ENCODE measurements at regions not wholly inside any gene's neighbourhood (a gene's known extent, or its start where the extent isn't known, plus 50 kb on each side); places are given as distances from the start of the nearest gene placed in this dataset.

DNA sequence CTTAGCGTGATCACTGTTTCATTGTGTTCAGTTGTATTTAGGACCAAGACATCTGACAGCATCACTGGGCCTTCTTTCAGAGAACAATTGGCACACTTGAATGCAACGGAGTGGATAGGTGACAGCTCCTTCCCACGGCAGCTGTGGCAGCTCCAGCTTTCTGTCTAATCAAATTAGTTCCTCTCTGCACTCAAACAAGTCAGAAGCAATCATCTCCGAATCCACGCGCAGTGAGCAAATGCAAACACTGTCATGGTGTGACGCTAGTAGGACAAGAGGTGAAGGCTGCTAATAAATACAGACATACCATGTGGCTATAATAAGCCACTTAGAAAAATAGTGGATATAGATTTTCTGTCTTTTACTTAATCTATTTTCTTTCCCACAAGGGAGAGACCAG, 542.4 kb downstream of the ACTR3B start:
- Histone ChIP-seq H3K9me3 (peaks cover 0 to 7% (median 0%) of the 10 kb centered on the region in 3 donors), H3K4me3 (no peak overlapping the region), H3K36me3 (no peaks in the 10 kb centered on the region), H3K27me3 (no peaks in the 10 kb centered on the region), H3K27ac (no peak overlapping the region), H3K4me1 (no peaks in the 10 kb centered on the region)
- TF ChIP-seq, protein P1, sequence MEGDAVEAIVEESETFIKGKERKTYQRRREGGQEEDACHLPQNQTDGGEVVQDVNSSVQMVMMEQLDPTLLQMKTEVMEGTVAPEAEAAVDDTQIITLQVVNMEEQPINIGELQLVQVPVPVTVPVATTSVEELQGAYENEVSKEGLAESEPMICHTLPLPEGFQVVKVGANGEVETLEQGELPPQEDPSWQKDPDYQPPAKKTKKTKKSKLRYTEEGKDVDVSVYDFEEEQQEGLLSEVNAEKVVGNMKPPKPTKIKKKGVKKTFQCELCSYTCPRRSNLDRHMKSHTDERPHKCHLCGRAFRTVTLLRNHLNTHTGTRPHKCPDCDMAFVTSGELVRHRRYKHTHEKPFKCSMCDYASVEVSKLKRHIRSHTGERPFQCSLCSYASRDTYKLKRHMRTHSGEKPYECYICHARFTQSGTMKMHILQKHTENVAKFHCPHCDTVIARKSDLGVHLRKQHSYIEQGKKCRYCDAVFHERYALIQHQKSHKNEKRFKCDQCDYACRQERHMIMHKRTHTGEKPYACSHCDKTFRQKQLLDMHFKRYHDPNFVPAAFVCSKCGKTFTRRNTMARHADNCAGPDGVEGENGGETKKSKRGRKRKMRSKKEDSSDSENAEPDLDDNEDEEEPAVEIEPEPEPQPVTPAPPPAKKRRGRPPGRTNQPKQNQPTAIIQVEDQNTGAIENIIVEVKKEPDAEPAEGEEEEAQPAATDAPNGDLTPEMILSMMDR (IDR thresholded peaks at IDR 0.05 in 4 of 5, conservative IDR thresholded peaks at IDR 0.05 in 1 of 5): no peak
- no peak for TF ChIP-seq POLR2A (IDR thresholded peaks at IDR 0.05)
- ATAC-seq (no peak), DNase-seq (no peak)
- intact Hi-C loops (cut with DNase I; ENCODE audit: low total_unique reads) (no loop called here), in situ Hi-C loops (cut with MboI; ENCODE audit: low sequenced_read_pairs in 4 of 4) (no loop called here)

DNA sequence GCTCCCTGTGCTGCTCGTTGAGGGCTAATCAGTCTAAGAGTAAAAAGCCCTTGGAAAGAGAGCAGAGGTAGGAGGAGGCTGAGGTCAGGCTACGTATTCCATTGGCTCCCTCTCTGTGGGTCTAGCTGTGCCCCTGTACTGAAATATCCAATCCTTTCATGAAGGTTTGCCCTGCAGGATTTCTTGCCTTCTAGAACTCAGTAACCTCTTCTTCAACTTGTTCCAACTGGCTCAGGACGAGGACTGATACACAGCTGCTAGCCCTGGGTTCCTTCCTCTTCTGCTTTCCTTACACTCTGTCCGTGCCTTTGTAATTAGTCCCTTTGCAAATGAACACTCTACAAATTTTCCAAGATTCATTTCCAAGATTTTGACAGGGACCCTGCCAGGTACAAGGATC, 560.5 kb downstream of the ACTR3B start:
- TF ChIP-seq POLR2A (IDR thresholded peaks at IDR 0.05): no peak
- TF ChIP-seq, protein P1 (IDR thresholded peaks at IDR 0.05 in 4 of 5, conservative IDR thresholded peaks at IDR 0.05 in 1 of 5): no peak
- ATAC-seq (no peak), DNase-seq (no peak)
- Histone ChIP-seq H3K4me3 (no peak overlapping the region), H3K9me3 (no peaks in the 10 kb centered on the region), H3K4me1 (no peaks in the 10 kb centered on the region), H3K27ac (no peak overlapping the region), H3K36me3 (no peaks in the 10 kb centered on the region), H3K27me3 (no peaks in the 10 kb centered on the region)
- intact Hi-C loops (cut with DNase I; ENCODE audit: low total_unique reads): no loop called here
- in situ Hi-C loops (cut with MboI; ENCODE audit: low sequenced_read_pairs in 4 of 4): no loop called here

DNA sequence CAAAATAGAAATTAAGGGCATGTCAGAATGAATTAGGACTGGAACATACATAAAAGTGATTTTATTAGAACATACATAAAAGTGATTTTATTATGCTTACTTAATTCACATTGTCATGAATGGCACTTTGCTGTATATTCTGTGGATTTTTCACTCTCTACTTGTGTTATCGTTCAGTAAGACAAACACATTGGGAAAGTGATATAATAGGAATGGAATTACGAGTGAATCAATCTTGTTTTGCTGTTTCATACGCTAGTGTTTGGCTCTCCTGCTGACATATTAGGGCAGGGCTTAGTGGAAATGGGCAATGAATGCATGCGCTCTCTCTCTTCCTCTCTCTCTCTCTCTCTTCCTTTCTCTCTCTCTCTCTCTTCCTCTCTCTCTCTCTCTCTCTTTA, 561.1 kb downstream of the ACTR3B start:
- no peaks in the 10 kb centered on the region for H3K27me3 ChIP-seq
- ATAC-seq: no peak
- in situ Hi-C loops (cut with MboI; ENCODE audit: low sequenced_read_pairs in 4 of 4) (no loop called here), intact Hi-C loops (cut with DNase I; ENCODE audit: low total_unique reads) (no loop called here)
- no peak overlapping the region for H3K4me3 ChIP-seq
- no peaks in the 10 kb centered on the region for H3K4me1 ChIP-seq
- no peaks in the 10 kb centered on the region for H3K9me3 ChIP-seq
- no peak for DNase-seq
- no peak overlapping the region for H3K27ac ChIP-seq
- no peaks in the 10 kb centered on the region for H3K36me3 ChIP-seq
- TF ChIP-seq POLR2A (IDR thresholded peaks at IDR 0.05): no peak
- TF ChIP-seq, protein P1 (IDR thresholded peaks at IDR 0.05 in 4 of 5, conservative IDR thresholded peaks at IDR 0.05 in 1 of 5): no peak

DNA sequence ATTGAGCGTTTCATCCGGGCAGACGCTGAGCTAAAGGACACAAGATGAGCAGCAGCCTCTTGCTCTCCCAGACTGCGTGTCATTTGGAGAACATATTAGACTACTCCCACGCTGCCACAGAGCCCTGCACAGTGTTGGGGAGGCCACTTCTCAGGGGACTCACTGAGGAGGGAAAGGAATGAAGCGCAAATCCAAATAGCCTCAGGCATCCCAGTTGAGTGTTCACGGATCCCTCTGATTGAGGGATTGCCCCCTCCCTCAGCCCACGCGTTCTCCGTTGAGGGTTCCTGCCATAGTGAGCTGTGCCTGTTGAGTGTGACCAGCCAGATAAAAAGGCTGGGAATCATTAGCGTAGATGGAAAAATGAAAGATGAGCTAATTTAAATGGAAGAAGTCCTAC, 563.4 kb downstream of the ACTR3B start:
- ATAC-seq (no peak), DNase-seq (no peak)
- Histone ChIP-seq H3K27ac (no peak overlapping the region), H3K4me1 (no peaks in the 10 kb centered on the region), H3K36me3 (no peaks in the 10 kb centered on the region), H3K9me3 (no peaks in the 10 kb centered on the region), H3K27me3 (no peaks in the 10 kb centered on the region), H3K4me3 (no peak overlapping the region)
- intact Hi-C loops (cut with DNase I; ENCODE audit: low total_unique reads): no loop called here
- TF ChIP-seq, protein P1 (IDR thresholded peaks at IDR 0.05 in 4 of 5, conservative IDR thresholded peaks at IDR 0.05 in 1 of 5): no peak
- no peak for TF ChIP-seq POLR2A (IDR thresholded peaks at IDR 0.05)
- in situ Hi-C loops (cut with MboI; ENCODE audit: low sequenced_read_pairs in 4 of 4): no loop called here

DNA sequence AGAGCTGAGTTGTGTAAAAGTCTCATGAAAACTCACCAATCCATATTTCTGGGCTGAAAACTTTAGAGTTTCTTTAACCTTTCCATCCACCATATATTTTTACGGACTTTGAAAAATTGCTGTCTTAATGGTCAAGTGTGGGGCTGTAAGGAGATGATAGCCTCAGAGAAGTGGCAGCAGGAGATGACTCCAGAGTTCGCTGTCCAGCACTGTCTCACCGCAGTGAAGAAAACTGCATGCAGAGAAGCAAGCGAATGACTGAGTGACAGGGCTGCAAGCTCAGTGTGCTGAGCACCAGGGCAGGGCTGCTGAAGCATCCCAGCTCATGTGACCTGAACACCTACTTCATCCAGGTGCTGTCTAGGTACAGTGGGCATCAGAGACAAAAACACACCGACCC, 564.5 kb downstream of the ACTR3B start:
- Histone ChIP-seq H3K4me1 (no peaks in the 10 kb centered on the region), H3K4me3 (no peak overlapping the region), H3K27ac (no peak overlapping the region), H3K9me3 (no peaks in the 10 kb centered on the region), H3K27me3 (no peaks in the 10 kb centered on the region), H3K36me3 (no peaks in the 10 kb centered on the region)
- ATAC-seq (no peak), DNase-seq (no peak)
- intact Hi-C loops (cut with DNase I; ENCODE audit: low total_unique reads) (no loop called here), in situ Hi-C loops (cut with MboI; ENCODE audit: low sequenced_read_pairs in 4 of 4) (no loop called here)
- TF ChIP-seq, protein P1 (IDR thresholded peaks at IDR 0.05 in 4 of 5, conservative IDR thresholded peaks at IDR 0.05 in 1 of 5): no peak
- TF ChIP-seq POLR2A (IDR thresholded peaks at IDR 0.05): no peak

All from gastrocnemius medialis (tissue), 4 donors.